Tibial artery (tissue), 4 donors: ENCODE measurements at regions not wholly inside any gene's neighbourhood (a gene's known extent, or its start where the extent isn't known, plus 50 kb on each side); places are given as distances from the start of the nearest gene placed in this dataset.

Experiments used
- DNase-seq, 2 donors: peaks; one replicate each; pipeline ENCODE4 v3.0.0-alpha.2; 2019
- H3K27ac ChIP-seq, 2 donors: fragments of 200-600 bp; sonication (generic) in 1 of 2; 1 replicate in 1 of 2; 2 replicates in 1 of 2; pipeline ENCODE4 v1.5.1; 2018 to 2019; ENCODE audit warnings: mild to moderate bottlenecking in 1 of 2
- H3K27me3 ChIP-seq, 2 donors: fragments of 200-600 bp; sonication (generic) in 1 of 2; one replicate each; pipeline versions ENCODE4 v1.5.1 to v1.6.0; 2016 to 2019
- H3K36me3 ChIP-seq, 3 donors: fragments of 200-600 bp; sonication (generic) in 2 of 3; one replicate each; pipeline ENCODE4 v1.5.1; 2016 to 2019; ENCODE audit warnings: mild to moderate bottlenecking in 2 of 3
- H3K4me1 ChIP-seq, 4 donors: fragments of 200-600 bp; sonication (generic) in 2 of 4; 1 replicate in 3 of 4; 2 replicates in 1 of 4; pipeline ENCODE4 v1.5.1; 2016 to 2019
- H3K4me3 ChIP-seq, 2 donors: fragments of 200-600 bp; sonication (generic) in 1 of 2; 1 replicate in 1 of 2; 2 replicates in 1 of 2; pipeline ENCODE4 v1.5.1; 2018 to 2019; ENCODE audit warnings: mild to moderate bottlenecking in 2 of 2
- H3K9me3 ChIP-seq, 3 donors: fragments of 200-600 bp; sonication (generic) in 1 of 3; one replicate each; pipeline ENCODE4 v1.5.1; 2016 to 2019
- CTCF ChIP-seq, 2 experiments: fragments of 200-600 bp in 1 of 2; fragments of 450-650 bp in 1 of 2; IDR thresholded peaks; one replicate each; pipeline ENCODE4 v1.5.1; 2017 to 2019; ENCODE audit warnings: antibody characterized with exemption in 2 of 2, mild to moderate bottlenecking in 1 of 2, moderate library complexity in 1 of 2
- intact Hi-C: fragments of 100-400 bp; cut with DNase I; formaldehyde crosslinking; loops from one replicate; pipeline ENCODE4 v1.15.0; 2023; ENCODE audit warnings: low total_unique reads

DNA sequence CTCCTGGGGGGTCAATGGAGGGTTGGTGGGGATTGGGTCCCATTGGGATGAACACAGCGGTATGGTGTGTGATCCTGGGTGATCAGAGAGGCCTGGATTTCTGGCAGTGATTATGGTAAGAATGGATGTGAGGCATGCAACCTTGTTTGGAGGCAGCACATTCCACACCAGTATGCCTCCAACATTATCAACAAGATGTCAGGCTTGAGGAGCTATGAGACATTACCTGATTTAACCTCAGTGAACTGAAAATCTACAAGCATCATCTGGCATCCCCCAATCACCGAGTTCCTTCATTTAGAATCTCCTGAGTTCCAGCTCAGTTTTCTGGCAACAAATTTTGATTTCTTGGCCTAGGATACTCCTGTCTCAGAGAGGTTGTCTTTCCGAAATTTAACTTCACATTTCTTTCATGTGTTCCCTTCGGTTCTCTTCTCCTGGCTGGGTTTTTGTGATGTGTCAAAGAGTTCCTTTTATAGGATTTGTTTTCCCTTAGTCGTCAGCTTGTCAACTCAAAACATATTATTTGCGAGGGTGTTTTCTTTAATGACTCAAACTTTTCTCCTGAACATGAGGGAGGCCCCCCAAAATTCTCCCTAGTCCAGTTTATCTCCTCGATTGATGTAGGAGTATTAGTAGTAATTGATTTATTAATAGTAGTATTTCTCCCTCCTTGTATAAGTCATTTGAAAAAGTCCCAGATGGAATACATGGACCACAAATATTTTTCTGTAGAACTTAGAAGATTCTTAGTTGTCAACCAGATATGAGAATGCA, 56.0 kb upstream of the FLT1 start:
- DNase-seq, result no peak
- Histone ChIP-seq H3K27ac (no peak overlapping the region), H3K4me1 (no peaks in the 10 kb centered on the region), H3K4me3 (no peak overlapping the region), H3K27me3 (no peaks in the 10 kb centered on the region), H3K36me3 (no peaks in the 10 kb centered on the region), H3K9me3 (no peaks in the 10 kb centered on the region)
- intact Hi-C loops, result no loop called here
- no peak for TF ChIP-seq CTCF (IDR thresholded peaks at IDR 0.05)

GRCh38 chr13:28550091-28550490, 55.2 kb upstream of the FLT1 start:
- Histone ChIP-seq H3K4me1 (no peaks in the 10 kb centered on the region), H3K4me3 (no peak overlapping the region), H3K27ac (no peak overlapping the region), H3K36me3 (no peaks in the 10 kb centered on the region), H3K9me3 (no peaks in the 10 kb centered on the region), H3K27me3 (no peaks in the 10 kb centered on the region)
- intact Hi-C loops, result no loop called here
- no peak for TF ChIP-seq CTCF (IDR thresholded peaks at IDR 0.05)
- no peak for DNase-seq

DNA sequence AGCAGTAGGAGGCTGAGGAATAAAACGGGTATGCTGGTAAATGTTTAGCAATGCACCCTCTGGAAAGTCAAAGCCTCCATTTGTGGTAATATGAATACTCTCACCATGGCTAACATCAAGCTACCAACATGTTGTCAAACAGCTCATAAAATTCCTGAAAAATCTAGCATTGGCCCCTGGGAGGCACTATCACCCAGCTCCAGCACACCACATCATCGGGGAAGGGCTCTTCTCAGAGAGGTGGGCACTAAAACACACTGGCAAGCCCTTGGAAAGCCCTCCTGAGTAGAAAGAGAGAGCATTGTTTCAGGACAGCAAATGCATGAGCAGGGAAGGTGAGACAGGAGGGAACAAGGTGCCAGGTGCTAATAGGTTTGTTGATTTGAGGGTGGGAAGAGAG, 53.9 kb upstream of the FLT1 start:
- DNase-seq, result no peak
- Histone ChIP-seq H3K4me1 (no peaks in the 10 kb centered on the region), H3K9me3 (peaks cover 0 to 4% (median 0%) of the 10 kb centered on the region in 3 donors), H3K4me3 (no peak overlapping the region), H3K36me3 (no peaks in the 10 kb centered on the region), H3K27me3 (no peaks in the 10 kb centered on the region), H3K27ac (no peak overlapping the region)
- intact Hi-C loops, result no loop called here
- TF ChIP-seq CTCF (IDR thresholded peaks at IDR 0.05), result no peak

DNA sequence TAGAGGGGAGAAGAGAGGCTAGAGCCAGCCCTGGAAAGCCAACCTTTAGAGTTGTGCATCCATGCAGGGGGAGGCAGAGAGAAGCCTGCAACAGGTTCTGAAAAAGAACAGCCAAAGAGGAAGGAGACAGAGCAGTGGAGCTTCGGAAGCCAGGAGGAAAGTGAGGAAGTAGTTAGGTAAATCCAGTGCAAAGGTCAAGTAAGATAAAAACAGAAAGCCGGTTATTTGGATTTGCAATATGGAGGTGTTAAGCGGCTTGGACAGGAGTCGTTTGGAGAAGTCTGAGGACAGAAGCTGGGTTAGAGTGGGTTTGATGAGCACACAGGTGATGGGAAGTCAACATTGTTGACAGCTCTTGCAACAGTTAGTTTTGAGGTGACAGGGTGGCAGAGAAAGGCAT, 53.5 kb upstream of the FLT1 start:
- no peak for TF ChIP-seq CTCF (IDR thresholded peaks at IDR 0.05)
- H3K36me3 ChIP-seq, result no peaks in the 10 kb centered on the region
- H3K9me3 ChIP-seq, result peaks cover 0 to 8% (median 0%) of the 10 kb centered on the region in 3 donors
- no peak overlapping the region for H3K4me3 ChIP-seq
- no peaks in the 10 kb centered on the region for H3K4me1 ChIP-seq
- no peak for DNase-seq
- no peaks in the 10 kb centered on the region for H3K27me3 ChIP-seq
- intact Hi-C loops, result no loop called here
- no peak overlapping the region for H3K27ac ChIP-seq

DNA sequence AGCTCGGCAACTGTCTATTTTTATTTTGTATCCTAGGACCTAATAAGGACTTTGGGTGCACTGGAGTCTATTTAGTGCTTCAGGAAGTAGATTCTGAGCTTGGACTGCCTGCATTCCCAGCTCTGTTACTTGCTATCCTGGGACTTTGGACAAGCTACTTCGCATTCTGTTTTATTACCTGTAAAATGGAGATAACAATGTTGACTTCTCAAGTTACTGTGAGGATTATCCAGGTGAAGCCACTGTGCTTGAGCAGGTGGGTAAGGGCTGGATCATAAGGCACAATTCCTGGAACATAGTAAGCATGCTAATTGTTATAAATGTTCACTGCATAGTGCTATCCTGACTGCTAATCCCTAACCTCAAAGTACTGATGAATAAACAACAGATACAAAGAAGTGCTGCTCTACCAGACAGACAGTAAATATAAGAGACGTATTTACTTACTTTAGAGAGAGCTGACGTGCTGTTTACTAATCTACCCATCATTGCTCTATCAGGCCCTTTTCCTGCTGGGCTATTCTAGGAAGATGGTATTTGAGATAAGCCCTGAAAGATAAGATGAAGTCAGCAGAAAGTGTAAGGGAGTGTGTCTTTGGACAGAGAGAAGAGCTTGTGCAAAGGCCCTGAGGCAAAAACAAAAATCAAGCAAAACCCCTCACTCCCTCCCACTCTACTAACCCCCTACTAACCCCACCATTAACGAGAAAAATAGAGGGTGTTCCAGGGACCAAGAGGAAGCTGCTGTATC, 50.8 kb upstream of the FLT1 start:
- H3K4me1 ChIP-seq, result no peaks in the 10 kb centered on the region
- no peak overlapping the region for H3K4me3 ChIP-seq
- TF ChIP-seq CTCF (IDR thresholded peaks at IDR 0.05), result no peak
- DNase-seq, result no peak
- H3K36me3 ChIP-seq, result no peaks in the 10 kb centered on the region
- intact Hi-C loops, result no loop called here
- H3K9me3 ChIP-seq, result peaks cover 0 to 9% (median 0%) of the 10 kb centered on the region in 3 donors
- H3K27me3 ChIP-seq, result no peaks in the 10 kb centered on the region
- H3K27ac ChIP-seq, result no peak overlapping the region
